BJ (cell line): ENCODE measurements at regions not wholly inside any gene's neighbourhood (a gene's known extent, or its start where the extent isn't known, plus 50 kb on each side); places are given as distances from the start of the nearest gene placed in this dataset.

Source experiments
- CTCF ChIA-PET: fragments of 350-600 bp; formaldehyde crosslinking; extraction: SDS; loops from one replicate; lab custom pipeline; 2021; ENCODE audit warnings: antibody characterized with exemption, inconsistent platforms; lab: Yijun Ruan, JAX
- POLR2A ChIA-PET: fragments of 300-600 bp; sonication (Branson Sonifier 250); formaldehyde crosslinking; extraction: SDS; loops from one replicate; lab custom pipeline; 2021; ENCODE audit warnings: antibody characterized with exemption; lab: Charles Lee
- DNase-seq: peaks from one replicate; pipeline ENCODE4 v3.0.0-alpha.2; 2011; ENCODE audit warnings: low read depth
- H3K27me3 ChIP-seq: 2 replicates; pipeline ENCODE4 v1.6.0; 2011; ENCODE audit warnings: low read length; ENCODE audit not compliant: control insufficient read depth, insufficient read depth
- H3K36me3 ChIP-seq: 2 replicates; pipeline ENCODE4 v1.5.1; 2011; ENCODE audit warnings: low read length; ENCODE audit not compliant: control insufficient read depth, insufficient read depth
- H3K4me3 ChIP-seq: 2 replicates; pipeline ENCODE4 v1.5.1; 2011; ENCODE audit warnings: low read depth, mild to moderate bottlenecking, control low read depth, low read length
- CTCF ChIP-seq: IDR thresholded peaks from 2 replicates; pipeline ENCODE4 v1.5.1; 2011; ENCODE audit warnings: low read depth, mild to moderate bottlenecking, control low read depth, inconsistent platforms, low read length, moderate library complexity; ENCODE audit not compliant: insufficient read depth

- H3K36me3 ChIP-seq: no peaks in the 10 kb centered on the region
- POLR2A ChIA-PET: no interaction called here
- CTCF ChIA-PET: no interaction called here
- TF ChIP-seq CTCF: no peak
- no peaks in the 10 kb centered on the region for H3K27me3 ChIP-seq
- no peak for DNase-seq
- no peak overlapping the region for H3K4me3 ChIP-seq
These were observed 1040.9 kb downstream of the CBLN2 start for GRCh38 chr18:71503222-71503621.

- Histone ChIP-seq H3K36me3 (no peaks in the 10 kb centered on the region), H3K27me3 (no peaks in the 10 kb centered on the region), H3K4me3 (no peak overlapping the region)
- TF ChIP-seq CTCF: no peak
- no peak for DNase-seq
- POLR2A ChIA-PET: no interaction called here
- CTCF ChIA-PET: no interaction called here
These were observed 1058.5 kb downstream of the CBLN2 start for GRCh38 chr18:71485611-71486010.

- H3K4me3 ChIP-seq: no peak overlapping the region
- H3K27me3 ChIP-seq: no peaks in the 10 kb centered on the region
- ChIA-PET CTCF (no interaction called here), POLR2A (no interaction called here)
- H3K36me3 ChIP-seq: no peaks in the 10 kb centered on the region
- TF ChIP-seq CTCF: no peak
- no peak for DNase-seq
These were observed 1072.0 kb downstream of the CBLN2 start for GRCh38 chr18:71471963-71472725.

GRCh38 chr18:71456206-71456605 lies 1087.9 kb downstream of the CBLN2 start:
- Histone ChIP-seq H3K36me3 (no peaks in the 10 kb centered on the region), H3K27me3 (no peaks in the 10 kb centered on the region), H3K4me3 (no peak overlapping the region)
- TF ChIP-seq CTCF: no peak
- ChIA-PET POLR2A (no interaction called here), CTCF (no interaction called here)
- DNase-seq: no peak

GRCh38 chr18:71450257-71450656 lies 1093.9 kb downstream of the CBLN2 start:
- POLR2A ChIA-PET: no interaction called here
- TF ChIP-seq CTCF: no peak
- CTCF ChIA-PET: no interaction called here
- no peak for DNase-seq
- Histone ChIP-seq H3K4me3 (no peak overlapping the region), H3K27me3 (no peaks in the 10 kb centered on the region), H3K36me3 (no peaks in the 10 kb centered on the region)
